Myocyte (in vitro differentiated cells): ENCODE measurements at regions not wholly inside any gene's neighbourhood (a gene's known extent, or its start where the extent isn't known, plus 50 kb on each side); places are given as distances from the start of the nearest gene placed in this dataset.
"Not testable (repeated sequence)": the region's sequence is repeated elsewhere in the genome, so short reads cannot be mapped to it uniquely, and the experiment has no call there.

Experiments
- DNase-seq: peaks from one replicate; pipeline ENCODE4 v3.0.0-alpha.2; 2012; ENCODE audit warnings: low read depth

DNA sequence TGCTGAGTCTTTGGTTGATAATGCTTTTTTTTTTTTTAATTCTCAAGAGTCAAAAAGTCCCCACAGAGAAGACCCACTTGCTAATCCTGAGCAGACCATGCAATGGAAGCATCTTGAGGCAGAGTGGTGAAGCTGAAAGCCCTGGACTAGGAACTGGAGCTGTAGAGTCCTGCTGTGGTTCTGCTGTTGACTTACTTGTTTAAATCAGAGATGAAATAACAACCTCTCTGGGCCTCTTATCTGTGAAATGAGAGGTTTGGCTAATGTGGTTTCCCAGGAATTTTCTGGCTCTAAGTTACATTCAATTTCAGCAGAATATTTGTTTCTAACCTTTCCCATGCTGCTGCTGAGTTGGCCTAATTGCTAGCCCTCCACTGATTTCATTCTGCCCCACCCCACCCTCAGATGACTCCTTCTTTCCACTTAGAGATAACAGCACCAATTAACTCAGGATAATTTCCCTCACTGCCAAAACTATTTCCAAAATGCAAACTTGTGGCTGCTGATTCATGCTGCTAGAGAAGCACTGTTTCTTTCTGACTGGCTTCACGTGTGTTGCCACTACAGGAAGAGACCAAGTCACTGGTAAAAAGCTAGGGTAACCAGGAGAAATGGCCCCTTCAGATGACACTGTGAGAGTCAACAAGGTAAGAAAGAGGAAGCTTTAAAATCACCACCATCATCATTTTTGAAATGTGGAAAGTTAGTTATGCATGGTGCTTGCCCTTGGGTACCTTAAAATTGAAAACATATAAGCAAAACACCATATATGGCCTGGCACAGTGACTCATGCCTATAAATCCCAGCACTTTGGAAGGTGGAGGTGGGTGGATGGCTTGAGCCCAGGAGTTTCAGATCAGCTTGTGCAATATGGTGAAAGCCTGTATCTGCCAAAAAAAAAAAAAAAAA is 326.4 kb downstream of the DCHS2 start:
- DNase-seq: peak; percentile 80

DNA sequence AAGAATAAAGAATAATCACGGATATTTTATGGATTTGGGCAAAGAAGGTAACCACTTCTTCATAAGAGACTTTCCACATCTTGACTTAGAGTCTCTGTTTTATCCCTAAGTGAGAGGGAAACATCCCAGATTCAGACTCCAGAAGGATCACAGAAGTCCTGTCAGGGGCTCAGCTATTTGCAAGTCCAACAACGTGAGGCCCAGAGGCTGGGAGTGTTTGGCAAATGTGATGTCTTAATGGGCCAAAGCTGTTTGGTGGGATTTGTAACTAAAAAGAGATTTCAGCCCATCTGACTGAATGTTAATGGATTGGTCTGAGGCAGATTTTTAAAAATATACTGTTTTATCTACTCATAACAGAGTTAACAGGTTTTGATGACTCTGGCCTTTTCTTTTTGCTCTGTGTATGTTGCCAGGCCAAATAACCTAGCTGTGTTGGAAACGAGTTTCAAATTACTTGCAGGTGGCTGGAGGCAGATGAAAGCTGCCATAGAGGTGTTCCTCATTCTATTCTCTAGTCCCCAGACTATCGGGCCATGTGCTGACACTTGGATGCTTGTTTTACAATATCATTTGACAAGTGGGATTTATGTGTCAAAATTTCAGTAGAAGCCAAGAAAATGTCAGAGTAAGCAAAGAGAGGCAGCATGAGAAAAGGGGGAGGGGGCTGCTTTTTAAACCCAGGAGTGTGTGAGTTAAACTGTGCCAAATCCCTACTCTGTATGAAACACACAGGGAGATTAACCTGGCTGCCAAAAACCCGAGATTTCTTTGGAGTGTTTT is 330.9 kb downstream of the DCHS2 start:
- no peak for DNase-seq

DNA sequence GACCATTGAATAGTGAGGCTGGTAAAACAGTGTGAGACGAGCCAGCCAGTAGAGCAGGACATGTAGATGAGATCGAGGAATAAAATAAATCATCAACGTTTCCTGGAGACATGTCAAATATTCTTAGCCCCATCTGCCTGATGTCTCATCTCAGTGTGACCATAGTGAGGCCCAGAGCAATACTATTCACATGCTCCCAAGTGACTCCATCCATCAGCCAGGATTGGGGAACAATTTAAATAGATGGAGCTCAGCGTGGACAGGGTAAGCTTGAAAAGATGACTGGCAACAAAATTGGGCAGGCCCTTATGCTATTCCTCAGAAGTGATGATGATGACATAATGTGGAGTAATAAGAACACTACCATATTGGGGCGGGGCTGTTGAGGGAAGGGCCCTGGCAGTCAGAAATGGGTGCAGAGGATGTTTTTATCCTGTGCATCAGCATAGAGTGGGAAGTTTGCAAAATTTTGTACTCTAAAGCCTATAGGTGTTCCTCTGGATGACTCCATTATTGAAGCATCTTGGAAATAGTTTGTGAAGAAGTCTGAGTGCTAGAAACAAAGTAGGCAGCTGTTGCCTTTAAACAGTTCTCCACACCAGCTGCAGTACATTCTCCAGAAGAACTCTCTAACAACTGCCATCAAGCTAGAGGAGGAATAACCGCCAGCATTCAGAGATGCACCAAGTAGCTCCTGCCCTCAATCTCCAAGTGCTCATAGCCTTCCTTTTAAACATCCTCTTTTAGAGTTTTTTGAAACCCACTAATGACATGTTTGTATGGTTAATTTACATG is 333.0 kb downstream of the DCHS2 start:
- DNase-seq: peak; percentile 69

DNA sequence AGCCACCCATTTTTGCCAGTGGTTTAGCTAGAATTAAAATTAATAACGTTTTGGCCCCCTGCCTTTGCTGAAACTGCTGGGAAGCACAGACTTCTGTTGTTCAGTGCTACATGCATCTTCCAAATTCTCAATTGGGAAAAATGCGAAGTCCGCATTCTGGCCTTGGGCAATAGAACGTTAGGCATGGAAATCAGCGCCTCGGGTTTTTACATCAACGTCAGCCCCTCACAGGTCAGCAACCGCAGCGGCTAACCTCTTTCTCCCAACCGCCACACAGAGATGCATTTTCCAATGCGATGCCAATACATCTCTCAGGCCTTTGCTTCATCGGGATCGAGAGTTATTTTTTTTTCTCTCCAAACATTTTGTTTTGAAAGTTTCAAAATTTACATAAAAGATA is 339.1 kb downstream of the DCHS2 start:
- DNase-seq: no peak

DNA sequence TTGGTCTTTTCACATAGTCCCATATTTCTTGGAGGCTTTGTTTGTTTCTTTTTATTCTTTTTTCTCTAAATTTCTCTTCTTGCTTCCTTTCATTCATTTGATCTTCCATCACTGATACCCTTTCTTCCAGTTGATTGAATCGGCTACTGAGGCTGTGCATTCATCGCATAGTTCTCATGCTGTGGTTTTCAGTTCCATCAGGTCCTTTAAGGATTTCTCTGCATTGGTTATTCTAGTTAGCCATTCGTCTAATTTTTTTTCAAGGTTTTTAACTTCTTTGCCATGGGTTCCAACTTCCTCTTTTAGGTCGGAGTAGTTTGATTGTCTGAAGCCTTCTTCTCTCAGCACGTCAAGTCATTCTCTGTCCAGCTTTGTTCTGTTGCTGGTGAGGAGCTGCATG is 342.4 kb downstream of the DCHS2 start:
- DNase-seq: not testable (repeated sequence)

DNA sequence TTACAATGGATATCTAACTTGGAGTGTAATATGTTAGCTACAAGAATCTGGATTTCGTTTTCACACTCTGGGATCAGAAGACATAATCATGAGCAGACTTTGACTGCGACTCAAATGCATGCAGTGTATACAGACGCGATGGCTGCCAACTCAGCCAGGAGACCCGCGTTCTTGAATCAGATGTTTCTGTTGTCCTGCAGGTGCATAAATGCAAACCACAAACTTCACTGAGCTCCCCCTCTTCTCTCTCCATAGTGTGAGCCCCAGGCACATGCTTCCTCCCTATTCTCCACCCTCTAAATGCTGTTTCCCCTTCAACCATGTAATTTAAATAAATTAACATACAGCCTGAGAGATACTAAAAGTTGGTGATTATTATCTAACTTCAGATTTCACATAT is 347.9 kb downstream of the DCHS2 start:
- no peak for DNase-seq

DNA sequence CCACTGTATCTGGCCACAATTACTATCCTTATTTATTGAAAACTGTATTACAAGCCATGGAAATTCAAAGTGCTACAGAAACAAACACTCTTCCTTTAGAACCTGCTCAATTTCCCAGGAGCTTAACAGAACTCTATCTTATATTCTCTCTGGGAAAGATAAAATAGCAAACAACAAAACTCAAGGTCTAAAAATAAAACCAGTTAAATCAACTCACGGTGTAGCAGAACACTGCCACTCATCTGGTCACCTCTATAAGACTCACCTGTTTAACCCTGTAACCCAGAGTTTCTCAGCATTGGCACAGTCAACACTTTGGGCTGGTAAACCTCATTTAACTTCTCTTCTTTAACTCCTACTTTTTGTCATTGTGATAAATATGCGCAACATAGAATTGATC is 348.9 kb downstream of the DCHS2 start:
- no peak for DNase-seq

DNA sequence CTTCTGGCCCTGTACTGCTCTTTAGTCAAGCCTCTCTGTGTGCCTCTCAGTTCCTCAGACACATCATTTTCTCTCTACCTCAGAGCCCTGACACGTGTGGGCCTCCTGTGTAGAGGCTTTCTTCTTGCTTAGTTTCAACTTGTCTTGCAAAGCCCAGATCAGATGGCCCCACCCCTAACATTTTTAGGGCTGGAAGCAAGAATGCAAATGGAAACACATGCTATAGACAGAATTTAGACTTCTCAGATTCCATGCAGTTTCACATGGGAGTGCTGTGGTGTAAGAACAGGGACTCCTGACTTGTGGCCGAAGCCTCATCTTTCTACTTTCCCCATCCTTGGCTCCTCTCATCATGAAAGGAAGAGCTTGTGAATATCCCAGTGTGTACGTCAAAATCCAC is 350.7 kb downstream of the DCHS2 start:
- no peak for DNase-seq

DNA sequence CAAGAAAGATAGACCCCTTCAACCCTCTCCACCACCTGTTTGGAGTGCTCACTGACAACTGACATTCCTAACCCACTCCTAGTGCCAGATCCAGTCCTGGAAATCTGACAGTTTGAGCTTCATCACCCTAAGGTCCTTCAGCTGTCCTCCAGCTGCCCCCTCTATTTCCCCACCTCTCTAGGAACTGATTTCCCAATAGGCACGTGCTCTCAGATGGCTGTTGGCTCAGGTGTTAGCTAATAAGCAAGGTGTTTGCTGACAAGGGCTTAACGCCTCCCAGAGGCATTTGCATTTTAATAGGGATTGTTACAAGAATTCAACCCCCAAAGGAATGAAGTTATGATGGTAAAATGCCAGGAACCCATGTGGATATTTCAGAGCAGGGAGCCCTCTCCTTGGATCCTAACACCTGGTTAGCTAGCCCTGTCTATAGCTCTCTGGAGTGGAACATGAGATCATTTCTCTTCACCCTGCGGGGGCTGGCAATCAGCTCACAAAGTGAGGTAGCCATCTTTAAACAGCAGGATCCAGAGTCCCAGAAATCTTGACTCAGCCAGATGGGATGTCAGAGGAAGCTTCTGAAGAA is 348.5 kb upstream of the SFRP2 start:
- DNase-seq: peak; percentile 43

DNA sequence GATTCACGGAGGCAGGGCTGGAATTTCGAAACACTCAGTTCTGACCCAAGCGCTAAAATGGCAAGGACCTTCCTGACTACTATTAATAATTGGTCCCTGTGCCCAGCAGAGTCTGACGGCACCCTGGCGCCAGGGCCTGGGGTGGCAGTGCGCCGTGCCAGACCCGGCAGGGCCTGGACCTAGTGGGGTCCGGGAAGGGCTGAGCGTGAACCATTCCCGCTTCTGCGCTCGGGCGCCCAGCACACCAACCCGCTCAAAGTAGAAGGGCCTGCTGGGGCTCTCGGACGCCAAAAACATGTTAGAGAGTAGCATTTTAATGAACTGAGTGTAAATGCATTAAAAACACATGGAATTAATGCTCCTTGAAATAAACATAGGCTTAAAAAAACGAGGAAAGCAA is 346.7 kb upstream of the SFRP2 start:
- no peak for DNase-seq

DNA sequence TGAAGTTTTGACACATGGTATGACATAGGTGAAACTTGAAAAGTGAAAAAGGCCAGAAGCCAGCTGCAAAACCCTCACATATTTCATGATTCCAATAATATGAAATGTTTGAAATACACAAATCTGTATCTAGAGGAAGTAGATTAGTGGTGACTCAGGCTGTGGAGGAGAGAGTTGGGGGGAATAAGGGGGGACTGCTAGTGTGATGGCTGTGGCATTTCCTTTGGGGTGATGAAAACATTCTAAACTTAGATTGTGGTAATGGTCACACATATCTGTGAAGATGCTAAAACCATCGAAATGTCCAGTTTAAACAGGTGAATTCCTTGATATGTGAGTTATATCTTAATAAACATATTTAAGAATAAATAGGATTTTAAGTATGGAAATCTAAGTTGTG is 343.5 kb upstream of the SFRP2 start:
- DNase-seq: peak; percentile 50

DNA sequence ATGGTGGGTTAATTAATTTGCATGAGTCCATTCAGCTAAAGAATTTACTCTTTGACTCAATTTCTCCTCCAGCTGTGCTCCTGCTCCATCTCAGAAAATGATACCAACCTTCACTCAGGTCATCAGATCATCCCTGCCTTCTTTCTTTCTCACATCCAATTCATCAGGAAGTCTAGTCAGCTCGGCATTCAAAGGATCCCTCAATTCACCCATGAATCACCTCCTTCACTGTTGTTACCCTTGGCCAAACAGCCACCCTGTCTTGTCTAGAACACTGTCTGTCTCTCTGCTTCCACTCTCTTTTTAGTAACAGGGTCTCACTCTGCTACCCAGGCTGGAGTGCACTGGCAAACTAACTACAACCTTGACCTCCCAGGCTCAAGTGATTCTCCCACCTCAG is 337.4 kb upstream of the SFRP2 start:
- no peak for DNase-seq

DNA sequence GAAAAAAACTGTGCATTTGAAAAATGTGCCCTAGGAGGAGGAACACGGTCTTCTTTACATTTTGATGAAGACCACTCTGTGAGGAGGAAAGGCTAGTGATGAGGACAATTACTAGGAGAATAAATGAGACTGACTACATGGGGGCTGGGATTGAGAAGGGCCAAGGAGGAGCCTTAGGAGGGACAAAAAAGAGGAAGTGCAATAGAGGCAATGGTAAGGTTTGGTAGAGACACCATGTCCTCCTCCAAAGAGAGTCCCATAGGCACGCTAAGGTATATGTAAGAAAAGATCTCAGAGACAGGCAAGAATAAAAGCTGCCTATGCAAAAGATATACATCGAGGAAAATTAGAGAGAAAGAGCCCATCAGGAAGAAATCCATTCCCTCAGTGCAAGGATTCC is 336.5 kb upstream of the SFRP2 start:
- DNase-seq: no peak

DNA sequence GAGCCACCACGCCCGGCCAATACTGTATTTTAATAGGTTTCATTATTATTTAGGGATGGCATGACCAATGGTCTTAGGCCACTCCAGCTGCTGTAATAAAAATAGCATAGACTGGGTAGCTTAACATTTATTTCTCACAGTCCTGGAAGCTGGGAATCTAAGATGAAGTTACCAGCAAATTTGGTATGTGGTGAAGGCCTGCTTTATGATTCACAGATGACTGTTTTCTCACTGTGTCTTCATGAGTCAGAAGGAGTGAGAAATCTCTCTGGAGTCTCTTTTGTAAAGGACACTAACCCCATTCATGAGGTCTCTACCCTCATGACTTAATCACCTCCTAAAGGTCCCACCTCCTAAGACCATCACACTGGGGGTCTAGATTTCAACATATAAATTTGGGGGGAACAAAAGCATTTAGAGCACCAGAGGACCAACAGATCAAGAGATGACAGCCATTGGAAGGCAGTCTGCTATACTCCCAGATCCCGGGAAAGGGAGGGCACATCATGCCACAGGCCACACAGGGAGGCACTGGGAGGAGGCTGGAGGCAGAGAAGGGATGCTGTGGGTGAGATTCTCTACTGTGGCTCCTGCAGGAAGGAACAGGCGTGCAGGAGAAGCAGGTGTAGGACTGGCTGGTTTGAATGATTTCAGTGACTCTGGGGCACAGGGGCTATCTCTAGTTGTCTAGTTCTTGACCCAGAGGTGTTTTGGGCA is 335.8 kb upstream of the SFRP2 start:
- peak; percentile 90 for DNase-seq

DNA sequence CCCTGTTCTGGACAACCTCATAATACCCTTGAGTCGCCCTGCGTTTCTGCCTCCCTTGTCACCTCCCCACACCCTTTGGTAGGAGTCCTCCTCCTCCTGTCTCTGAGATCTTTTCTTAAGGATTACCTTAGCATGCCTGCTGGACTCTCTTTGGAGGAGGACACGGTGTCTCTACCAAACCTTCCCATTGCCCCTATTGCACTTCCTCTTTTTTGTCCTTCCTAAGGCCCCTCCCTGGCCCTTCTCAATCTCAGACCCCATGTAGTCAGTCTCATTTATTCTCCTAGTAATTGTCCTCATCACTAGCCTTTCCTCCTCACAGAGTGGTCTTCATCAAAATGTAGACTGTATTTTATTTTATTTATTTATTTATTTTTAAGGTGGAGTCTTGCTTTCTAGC is 335.0 kb upstream of the SFRP2 start:
- no peak for DNase-seq

DNA sequence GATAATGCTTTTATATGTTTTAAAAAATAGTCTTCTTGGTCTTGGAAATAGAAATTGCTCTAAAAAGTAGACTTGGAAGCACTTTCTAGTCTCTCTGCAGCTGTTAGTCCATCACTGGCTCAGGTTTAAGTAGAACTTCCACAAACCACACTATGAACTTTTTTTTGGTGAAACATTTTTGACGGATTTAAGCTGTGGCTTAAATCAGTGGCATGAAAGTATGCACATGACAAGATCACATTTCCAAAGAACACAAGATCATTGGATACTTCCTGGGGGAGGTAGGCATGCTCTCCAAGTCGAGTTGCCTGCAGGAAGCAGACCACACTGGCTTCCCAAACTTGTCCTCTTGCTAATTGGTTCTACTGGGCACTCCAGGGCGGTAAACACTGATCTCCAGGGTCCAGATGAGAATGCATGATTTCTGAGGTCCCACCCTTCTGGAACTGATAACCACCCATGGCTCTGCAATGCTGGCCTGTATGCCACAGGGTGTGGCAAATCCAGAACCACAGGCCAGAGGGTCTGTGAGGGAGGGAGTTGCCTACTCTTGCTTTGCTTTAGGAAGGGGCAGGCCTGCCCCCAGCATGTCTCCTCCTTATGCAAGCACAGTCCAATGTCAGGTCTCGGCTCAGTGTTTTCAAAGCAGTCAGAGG is 331.9 kb upstream of the SFRP2 start:
- DNase-seq: peak; percentile 66

DNA sequence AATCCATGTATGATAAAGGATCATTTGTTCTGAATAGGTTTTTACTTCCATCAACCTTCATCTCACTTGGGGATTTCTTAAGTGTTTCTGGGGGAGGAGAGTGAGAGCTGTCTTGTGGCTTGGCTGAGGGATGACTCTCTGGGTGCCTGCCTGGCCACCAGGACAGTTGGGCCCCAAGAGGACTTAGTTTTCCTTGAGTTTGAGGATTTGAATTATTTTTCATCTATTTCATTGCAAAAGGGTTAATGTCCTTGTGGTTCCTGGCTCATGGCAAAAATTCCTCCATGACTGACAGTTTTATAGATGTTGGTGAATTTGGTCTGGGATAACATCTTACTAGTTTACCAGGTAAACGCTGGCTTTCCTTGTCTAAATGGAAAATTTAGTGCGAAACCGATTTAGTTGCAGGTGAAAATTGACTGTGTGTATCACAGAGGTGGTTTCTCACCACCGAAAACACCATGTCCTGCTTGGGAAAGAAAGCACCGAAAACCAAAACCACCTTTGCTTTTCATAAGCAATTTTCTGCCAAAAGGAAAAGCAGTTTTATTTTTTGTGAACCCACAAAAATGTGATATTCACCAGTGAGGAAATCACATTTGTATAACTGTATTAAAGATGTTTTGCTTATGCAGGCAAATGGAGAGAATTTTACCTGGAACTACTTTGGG is 331.3 kb upstream of the SFRP2 start:
- no peak for DNase-seq

DNA sequence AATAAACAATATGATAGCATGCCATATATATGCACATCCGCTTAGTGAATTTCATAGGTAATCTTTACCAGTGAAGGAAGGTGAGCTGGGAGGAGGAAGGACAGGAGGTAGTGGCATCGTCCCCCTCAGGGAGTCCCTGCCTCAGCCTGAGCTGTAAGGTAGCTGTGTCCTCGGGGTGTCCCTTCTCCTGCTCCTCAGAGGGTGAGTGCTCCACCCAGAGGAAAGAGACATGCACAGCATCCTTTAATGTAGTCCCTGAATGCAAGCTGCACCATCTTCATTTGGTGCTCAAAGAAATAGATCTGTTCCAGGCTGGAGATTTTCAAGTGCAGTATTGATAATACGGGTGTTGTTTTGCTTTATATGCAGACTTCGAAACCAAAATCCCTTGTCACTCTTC is 330.4 kb upstream of the SFRP2 start:
- no peak for DNase-seq

DNA sequence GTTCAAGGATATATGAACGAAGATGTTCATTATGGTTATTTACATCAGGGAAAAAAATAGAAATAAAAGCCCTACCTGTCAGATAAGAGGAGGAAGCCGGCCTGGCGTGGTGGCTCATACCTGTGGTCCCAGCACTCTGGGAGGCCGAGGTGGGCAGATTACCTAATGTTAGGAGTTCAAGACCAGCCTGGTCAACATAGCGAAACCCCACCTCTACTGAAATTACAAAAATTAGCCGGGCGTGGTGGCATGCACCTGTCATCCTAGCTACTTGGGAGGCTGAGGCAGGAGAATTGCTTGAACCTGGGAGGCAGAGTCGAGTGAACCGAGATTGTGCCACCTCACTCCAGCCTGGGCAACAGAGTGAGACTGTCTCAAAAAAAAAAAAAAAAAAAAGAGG is 328.8 kb upstream of the SFRP2 start:
- DNase-seq: not testable (repeated sequence)

DNA sequence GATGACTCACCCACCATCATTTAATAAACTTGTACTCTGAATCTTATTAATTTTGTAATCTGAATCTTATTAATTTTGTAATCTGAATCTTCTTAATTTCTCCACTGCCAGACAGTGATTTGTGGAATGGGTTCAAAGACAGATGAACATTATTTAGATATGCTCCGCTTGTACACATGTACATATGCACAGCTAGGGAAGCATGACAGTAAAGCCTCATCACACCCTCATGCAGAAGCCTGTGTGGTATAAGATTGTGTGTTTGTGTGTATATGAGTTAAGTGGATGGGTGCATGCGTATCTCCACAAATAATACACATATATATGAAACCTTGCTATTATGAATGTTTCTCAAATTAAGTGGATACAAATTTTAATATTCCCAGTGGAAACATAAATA is 318.5 kb upstream of the SFRP2 start:
- DNase-seq: no peak
